ENCODE measurements at regions not wholly inside any gene's neighbourhood (a gene's known extent, or its start where the extent isn't known, plus 50 kb on each side); places are given as distances from the start of the nearest gene placed in this dataset.

GRCh38 chr10:128473911-128474310, 347.7 kb upstream of the MKI67 start:
- Histone ChIP-seq H3K4me1 (no peaks in the 10 kb centered on the region), H3K36me3 (no peaks in the 10 kb centered on the region), H3K4me3 (no peak overlapping the region), H3K27ac (no peak overlapping the region), H3K27me3 (no peaks in the 10 kb centered on the region), H3K9me3 (no peaks in the 10 kb centered on the region)
- no peak for TF ChIP-seq CTCF (IDR thresholded peaks at IDR 0.05)
- intact Hi-C loops (cut with DNase I) = no loop called here
- no peak for DNase-seq (ENCODE audit: extremely low spot score in 2 of 2)

GRCh38 chr10:128474571-128474970, 348.3 kb upstream of the MKI67 start:
- no peaks in the 10 kb centered on the region for H3K27me3 ChIP-seq
- H3K4me1 ChIP-seq = no peaks in the 10 kb centered on the region
- DNase-seq (ENCODE audit: extremely low spot score in 2 of 2) = no peak
- no peaks in the 10 kb centered on the region for H3K36me3 ChIP-seq
- intact Hi-C loops (cut with DNase I) = no loop called here
- H3K9me3 ChIP-seq = no peaks in the 10 kb centered on the region
- no peak overlapping the region for H3K27ac ChIP-seq
- no peak overlapping the region for H3K4me3 ChIP-seq
- TF ChIP-seq POLR2AphosphoS5 (IDR thresholded peaks at IDR 0.05; ENCODE audit: insufficient read depth in 1 of 2, low read depth in 1 of 2) (no peak), CTCF (IDR thresholded peaks at IDR 0.05) (no peak), POLR2A (IDR thresholded peaks at IDR 0.05) (no peak)

- intact Hi-C loops (cut with DNase I) = no loop called here
- H3K9me3 ChIP-seq = no peaks in the 10 kb centered on the region
- no peak overlapping the region for H3K27ac ChIP-seq
- H3K27me3 ChIP-seq = no peaks in the 10 kb centered on the region
- no peak overlapping the region for H3K4me3 ChIP-seq
- no peaks in the 10 kb centered on the region for H3K36me3 ChIP-seq
- TF ChIP-seq CTCF (IDR thresholded peaks at IDR 0.05) = no peak
- no peaks in the 10 kb centered on the region for H3K4me1 ChIP-seq
- DNase-seq (ENCODE audit: extremely low spot score in 2 of 2) = no peak
Observed at GRCh38 chr10:128475686-128476367, 349.6 kb upstream of the MKI67 start.

- intact Hi-C loops (cut with DNase I) = no loop called here
- Histone ChIP-seq H3K9me3 (no peaks in the 10 kb centered on the region), H3K27me3 (no peaks in the 10 kb centered on the region), H3K4me3 (no peak overlapping the region), H3K4me1 (no peaks in the 10 kb centered on the region), H3K36me3 (no peaks in the 10 kb centered on the region), H3K27ac (no peak overlapping the region)
- TF ChIP-seq POLR2AphosphoS5 (IDR thresholded peaks at IDR 0.05; ENCODE audit: insufficient read depth in 1 of 2, low read depth in 1 of 2) (no peak), POLR2A (IDR thresholded peaks at IDR 0.05) (no peak), CTCF (IDR thresholded peaks at IDR 0.05) (no peak)
- DNase-seq (ENCODE audit: extremely low spot score in 2 of 2) = no peak
Observed at GRCh38 chr10:128476368-128476725, 350.1 kb upstream of the MKI67 start.

GRCh38 chr10:128476845-128477244, 350.6 kb upstream of the MKI67 start:
- Histone ChIP-seq H3K4me3 (no peak overlapping the region), H3K27me3 (no peaks in the 10 kb centered on the region), H3K27ac (no peak overlapping the region), H3K36me3 (no peaks in the 10 kb centered on the region), H3K4me1 (no peaks in the 10 kb centered on the region), H3K9me3 (no peaks in the 10 kb centered on the region)
- intact Hi-C loops (cut with DNase I) = no loop called here
- DNase-seq (ENCODE audit: extremely low spot score in 2 of 2) = no peak
- TF ChIP-seq POLR2AphosphoS5 (IDR thresholded peaks at IDR 0.05; ENCODE audit: insufficient read depth in 1 of 2, low read depth in 1 of 2) (no peak), POLR2A (IDR thresholded peaks at IDR 0.05) (no peak), CTCF (IDR thresholded peaks at IDR 0.05) (no peak)
